WTC11 (cell line): ENCODE measurements at regions not wholly inside any gene's neighbourhood (a gene's known extent, or its start where the extent isn't known, plus 50 kb on each side); places are given as distances from the start of the nearest gene placed in this dataset.
A peak's percentile ranks its signal among the peaks of the same experiment; 100 is the strongest.

Source experiments
- ATAC-seq: fragments of 200-7000 bp; cut with Tn5 transposase; 2 replicates; pipeline ENCODE4 v1.10.0; 2021; ENCODE audit warnings: mild to moderate bottlenecking, moderate library complexity
- CTCF ChIA-PET: fragments of 300-600 bp; sonication (Branson Sonifier 250); formaldehyde crosslinking; loops from one replicate; lab custom pipeline; 2021; ENCODE audit warnings: antibody characterized with exemption; lab: Charles Lee
- POLR2A ChIA-PET: fragments of 350-600 bp; sonication (Branson Sonifier 250); formaldehyde crosslinking; loops from one replicate; lab custom pipeline; 2021; ENCODE audit warnings: antibody characterized with exemption; lab: Charles Lee
- DNase-seq: peaks from one replicate; pipeline ENCODE4 v3.0.0; 2021; ENCODE audit warnings: low spot score
- H3K27ac Mint-ChIP-seq: 2 replicates; pipeline ENCODE4 v1.8.0; 2021; ENCODE audit warnings: mixed read lengths
- H3K27me3 Mint-ChIP-seq: 2 replicates; pipeline ENCODE4 v1.8.0; 2021; ENCODE audit warnings: low read depth, mild to moderate bottlenecking, moderate library complexity, mixed read lengths
- H3K36me3 Mint-ChIP-seq: 2 replicates; pipeline ENCODE4 v1.8.0; 2021; ENCODE audit warnings: mixed read lengths
- H3K4me1 Mint-ChIP-seq: 2 replicates; pipeline ENCODE4 v1.8.0; 2022; ENCODE audit warnings: mixed read lengths
- H3K4me3 Mint-ChIP-seq: 2 replicates; pipeline ENCODE4 v1.8.0; 2021; ENCODE audit warnings: mild to moderate bottlenecking, moderate library complexity, mixed read lengths
- H3K9me3 Mint-ChIP-seq: 2 replicates; pipeline ENCODE4 v1.8.0; 2021; ENCODE audit warnings: mixed read lengths
- ATF1 ChIP-seq: sonication (generic); formaldehyde crosslinking; IDR thresholded peaks from 2 replicates; pipeline ENCODE4 v1.8.1; 2023; ENCODE audit warnings: mild to moderate bottlenecking, moderate library complexity, missing genetic modification reagents
- FOXJ3 ChIP-seq: sonication (generic); formaldehyde crosslinking; IDR thresholded peaks from 2 replicates; pipeline ENCODE4 v1.9.0; 2021; ENCODE audit warnings: missing genetic modification reagents, mild to moderate bottlenecking, borderline replicate concordance
- FOXK1 ChIP-seq: sonication (generic); formaldehyde crosslinking; IDR thresholded peaks from 2 replicates; pipeline ENCODE4 v1.8.0; 2022; ENCODE audit warnings: mild to moderate bottlenecking, moderate library complexity, missing genetic modification reagents
- GRHL2 ChIP-seq: fragments of 250-450 bp; sonication (Bioruptor Pico); IDR thresholded peaks from 2 replicates; pipeline ENCODE4 v1.8.0; 2022; ENCODE audit warnings: mild to moderate bottlenecking, moderate library complexity; ENCODE audit not compliant: insufficient replicate concordance, severe bottlenecking
- JUN ChIP-seq: sonication (generic); formaldehyde crosslinking; IDR thresholded peaks from 2 replicates; pipeline ENCODE4 v1.8.0; 2023; ENCODE audit warnings: mild to moderate bottlenecking, missing genetic modification reagents
- NFATC4 ChIP-seq: fragments of 250-450 bp; sonication (Bioruptor Pico); IDR thresholded peaks from 2 replicates; pipeline ENCODE4 v1.9.0; 2021; ENCODE audit warnings: mild to moderate bottlenecking
- OVOL2 ChIP-seq: fragments of 250-450 bp; sonication (Bioruptor Pico); IDR thresholded peaks from 2 replicates; pipeline ENCODE4 v1.9.0; 2021; ENCODE audit warnings: mild to moderate bottlenecking, borderline replicate concordance
- RELA ChIP-seq: sonication (generic); formaldehyde crosslinking; IDR thresholded peaks from 2 replicates; pipeline ENCODE4 v1.8.1; 2022; ENCODE audit warnings: missing genetic modification reagents, mild to moderate bottlenecking, borderline replicate concordance
- SP1 ChIP-seq: sonication (generic); formaldehyde crosslinking; conservative IDR thresholded peaks from 2 replicates; pipeline ENCODE4 v1.8.1; 2022; ENCODE audit warnings: missing genetic modification reagents
- TEAD4 ChIP-seq: sonication (generic); formaldehyde crosslinking; IDR thresholded peaks from 2 replicates; pipeline ENCODE4 v1.8.0; 2022; ENCODE audit warnings: mild to moderate bottlenecking, missing genetic modification reagents
- ZBTB21 ChIP-seq: sonication (generic); formaldehyde crosslinking; IDR thresholded peaks from 2 replicates; pipeline ENCODE4 v1.8.1; 2023; ENCODE audit warnings: mild to moderate bottlenecking, missing genetic modification reagents, borderline replicate concordance
- ZNF317 ChIP-seq: sonication (generic); formaldehyde crosslinking; IDR thresholded peaks from 2 replicates; pipeline ENCODE4 v1.8.1; 2023; ENCODE audit warnings: low read depth, mild to moderate bottlenecking, moderate library complexity, missing genetic modification reagents, borderline replicate concordance
- TF ChIP-seq, protein P1 (sequence below): sonication (generic); formaldehyde crosslinking; conservative IDR thresholded peaks from 2 replicates; pipeline ENCODE4 v1.8.1; 2022; ENCODE audit warnings: mild to moderate bottlenecking, missing genetic modification reagents
- TF ChIP-seq, protein P2 (sequence below): sonication (generic); formaldehyde crosslinking; conservative IDR thresholded peaks from 2 replicates; pipeline ENCODE4 v1.8.1; 2023; ENCODE audit warnings: mild to moderate bottlenecking, low read depth, missing genetic modification reagents, moderate library complexity
- TF ChIP-seq, protein P3 (sequence below): sonication (generic); formaldehyde crosslinking; IDR thresholded peaks from 2 replicates; pipeline ENCODE4 v1.8.1; 2023; ENCODE audit warnings: mild to moderate bottlenecking, missing genetic modification reagents
- TF ChIP-seq, protein P4 (sequence below): sonication (generic); formaldehyde crosslinking; IDR thresholded peaks from 2 replicates; pipeline ENCODE4 v1.8.1; 2022; ENCODE audit warnings: low read depth, mild to moderate bottlenecking, moderate library complexity, missing genetic modification reagents, borderline replicate concordance
- TF ChIP-seq, protein P5 (sequence below): sonication (generic); formaldehyde crosslinking; IDR thresholded peaks from 2 replicates; pipeline ENCODE4 v1.8.0; 2023; ENCODE audit warnings: missing genetic modification reagents
- TF ChIP-seq, protein P6 (sequence below): fragments of 250-450 bp; sonication (Bioruptor Pico); IDR thresholded peaks from 2 replicates; pipeline ENCODE4 v1.8.0; 2021; ENCODE audit warnings: mild to moderate bottlenecking
- TF ChIP-seq, protein P7 (sequence below): sonication (generic); formaldehyde crosslinking; IDR thresholded peaks from 2 replicates; pipeline ENCODE4 v1.8.0; 2022; ENCODE audit warnings: mild to moderate bottlenecking, missing genetic modification reagents

DNA sequence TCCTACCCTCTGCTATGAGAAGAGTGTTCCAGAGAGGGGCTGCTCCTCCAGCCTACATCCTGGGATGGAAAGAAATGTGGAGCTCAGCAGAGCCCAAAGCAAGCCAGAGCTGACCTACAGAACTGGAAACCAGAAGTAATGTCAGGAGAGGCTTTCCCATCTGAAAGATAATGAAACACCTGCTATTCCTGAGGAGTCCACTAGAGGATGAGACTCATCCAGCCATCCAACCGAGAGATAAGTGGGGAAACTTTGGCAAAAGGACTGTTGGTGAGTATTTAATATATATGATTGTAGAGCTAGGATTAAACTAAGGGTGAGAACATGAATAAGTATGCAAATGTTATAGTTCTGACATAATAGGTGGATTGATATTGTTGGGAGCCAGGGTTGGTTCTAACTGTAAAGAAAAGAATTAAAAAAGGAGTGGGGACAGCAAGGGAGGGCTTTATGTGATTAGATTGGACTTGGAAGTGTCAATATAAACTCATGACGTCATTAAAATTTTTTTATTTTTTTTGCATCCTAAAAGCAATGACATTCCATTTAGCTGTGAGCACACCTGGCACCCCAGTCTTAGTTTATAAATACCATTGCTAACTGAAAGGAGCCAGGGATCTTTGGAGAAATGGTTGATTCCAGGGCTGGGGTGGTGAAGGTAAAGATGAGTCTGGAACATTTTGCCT, 312.8 kb upstream of the NFE2L3 start:
- H3K27ac Mint-ChIP-seq: no peak overlapping the region
- CTCF ChIA-PET: interaction anchor here (0.7 to 1.8 kb wide), 17 partner anchors 8 to 264 kb away, joined by 3 to 20 read pairs (median 3); no protein-coding TSS in a partner anchor
- H3K36me3 Mint-ChIP-seq: no peaks in the 10 kb centered on the region
- TF ChIP-seq, protein P1, sequence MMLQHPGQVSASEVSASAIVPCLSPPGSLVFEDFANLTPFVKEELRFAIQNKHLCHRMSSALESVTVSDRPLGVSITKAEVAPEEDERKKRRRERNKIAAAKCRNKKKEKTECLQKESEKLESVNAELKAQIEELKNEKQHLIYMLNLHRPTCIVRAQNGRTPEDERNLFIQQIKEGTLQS: no peak
- TF ChIP-seq RELA (no peak), TEAD4 (CRISPR knock-in tag) (no peak), ATF1 (CRISPR knock-in tag) (no peak), ZNF317 (CRISPR knock-in tag) (no peak), FOXJ3 (CRISPR knock-in tag) (no peak), FOXK1 (CRISPR knock-in tag) (no peak), ZBTB21 (CRISPR knock-in tag) (no peak), NFATC4 (CRISPR knock-in tag) (no peak), JUN (CRISPR knock-in tag) (no peak), OVOL2 (CRISPR knock-in tag) (no peak), GRHL2 (CRISPR knock-in tag) (no peak), SP1 (no peak)
- TF ChIP-seq, protein P2, sequence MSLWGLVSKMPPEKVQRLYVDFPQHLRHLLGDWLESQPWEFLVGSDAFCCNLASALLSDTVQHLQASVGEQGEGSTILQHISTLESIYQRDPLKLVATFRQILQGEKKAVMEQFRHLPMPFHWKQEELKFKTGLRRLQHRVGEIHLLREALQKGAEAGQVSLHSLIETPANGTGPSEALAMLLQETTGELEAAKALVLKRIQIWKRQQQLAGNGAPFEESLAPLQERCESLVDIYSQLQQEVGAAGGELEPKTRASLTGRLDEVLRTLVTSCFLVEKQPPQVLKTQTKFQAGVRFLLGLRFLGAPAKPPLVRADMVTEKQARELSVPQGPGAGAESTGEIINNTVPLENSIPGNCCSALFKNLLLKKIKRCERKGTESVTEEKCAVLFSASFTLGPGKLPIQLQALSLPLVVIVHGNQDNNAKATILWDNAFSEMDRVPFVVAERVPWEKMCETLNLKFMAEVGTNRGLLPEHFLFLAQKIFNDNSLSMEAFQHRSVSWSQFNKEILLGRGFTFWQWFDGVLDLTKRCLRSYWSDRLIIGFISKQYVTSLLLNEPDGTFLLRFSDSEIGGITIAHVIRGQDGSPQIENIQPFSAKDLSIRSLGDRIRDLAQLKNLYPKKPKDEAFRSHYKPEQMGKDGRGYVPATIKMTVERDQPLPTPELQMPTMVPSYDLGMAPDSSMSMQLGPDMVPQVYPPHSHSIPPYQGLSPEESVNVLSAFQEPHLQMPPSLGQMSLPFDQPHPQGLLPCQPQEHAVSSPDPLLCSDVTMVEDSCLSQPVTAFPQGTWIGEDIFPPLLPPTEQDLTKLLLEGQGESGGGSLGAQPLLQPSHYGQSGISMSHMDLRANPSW (CRISPR knock-in tag): no peak
- TF ChIP-seq, protein P3, sequence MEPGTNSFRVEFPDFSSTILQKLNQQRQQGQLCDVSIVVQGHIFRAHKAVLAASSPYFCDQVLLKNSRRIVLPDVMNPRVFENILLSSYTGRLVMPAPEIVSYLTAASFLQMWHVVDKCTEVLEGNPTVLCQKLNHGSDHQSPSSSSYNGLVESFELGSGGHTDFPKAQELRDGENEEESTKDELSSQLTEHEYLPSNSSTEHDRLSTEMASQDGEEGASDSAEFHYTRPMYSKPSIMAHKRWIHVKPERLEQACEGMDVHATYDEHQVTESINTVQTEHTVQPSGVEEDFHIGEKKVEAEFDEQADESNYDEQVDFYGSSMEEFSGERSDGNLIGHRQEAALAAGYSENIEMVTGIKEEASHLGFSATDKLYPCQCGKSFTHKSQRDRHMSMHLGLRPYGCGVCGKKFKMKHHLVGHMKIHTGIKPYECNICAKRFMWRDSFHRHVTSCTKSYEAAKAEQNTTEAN (CRISPR knock-in tag): no peak
- TF ChIP-seq, protein P4, sequence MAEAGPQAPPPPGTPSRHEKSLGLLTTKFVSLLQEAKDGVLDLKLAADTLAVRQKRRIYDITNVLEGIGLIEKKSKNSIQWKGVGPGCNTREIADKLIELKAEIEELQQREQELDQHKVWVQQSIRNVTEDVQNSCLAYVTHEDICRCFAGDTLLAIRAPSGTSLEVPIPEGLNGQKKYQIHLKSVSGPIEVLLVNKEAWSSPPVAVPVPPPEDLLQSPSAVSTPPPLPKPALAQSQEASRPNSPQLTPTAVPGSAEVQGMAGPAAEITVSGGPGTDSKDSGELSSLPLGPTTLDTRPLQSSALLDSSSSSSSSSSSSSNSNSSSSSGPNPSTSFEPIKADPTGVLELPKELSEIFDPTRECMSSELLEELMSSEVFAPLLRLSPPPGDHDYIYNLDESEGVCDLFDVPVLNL (CRISPR knock-in tag): no peak
- TF ChIP-seq, protein P5, sequence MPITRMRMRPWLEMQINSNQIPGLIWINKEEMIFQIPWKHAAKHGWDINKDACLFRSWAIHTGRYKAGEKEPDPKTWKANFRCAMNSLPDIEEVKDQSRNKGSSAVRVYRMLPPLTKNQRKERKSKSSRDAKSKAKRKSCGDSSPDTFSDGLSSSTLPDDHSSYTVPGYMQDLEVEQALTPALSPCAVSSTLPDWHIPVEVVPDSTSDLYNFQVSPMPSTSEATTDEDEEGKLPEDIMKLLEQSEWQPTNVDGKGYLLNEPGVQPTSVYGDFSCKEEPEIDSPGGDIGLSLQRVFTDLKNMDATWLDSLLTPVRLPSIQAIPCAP (CRISPR knock-in tag): no peak
- TF ChIP-seq, protein P6, sequence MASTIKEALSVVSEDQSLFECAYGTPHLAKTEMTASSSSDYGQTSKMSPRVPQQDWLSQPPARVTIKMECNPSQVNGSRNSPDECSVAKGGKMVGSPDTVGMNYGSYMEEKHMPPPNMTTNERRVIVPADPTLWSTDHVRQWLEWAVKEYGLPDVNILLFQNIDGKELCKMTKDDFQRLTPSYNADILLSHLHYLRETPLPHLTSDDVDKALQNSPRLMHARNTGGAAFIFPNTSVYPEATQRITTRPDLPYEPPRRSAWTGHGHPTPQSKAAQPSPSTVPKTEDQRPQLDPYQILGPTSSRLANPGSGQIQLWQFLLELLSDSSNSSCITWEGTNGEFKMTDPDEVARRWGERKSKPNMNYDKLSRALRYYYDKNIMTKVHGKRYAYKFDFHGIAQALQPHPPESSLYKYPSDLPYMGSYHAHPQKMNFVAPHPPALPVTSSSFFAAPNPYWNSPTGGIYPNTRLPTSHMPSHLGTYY (CRISPR knock-in tag): no peak
- TF ChIP-seq, protein P7, sequence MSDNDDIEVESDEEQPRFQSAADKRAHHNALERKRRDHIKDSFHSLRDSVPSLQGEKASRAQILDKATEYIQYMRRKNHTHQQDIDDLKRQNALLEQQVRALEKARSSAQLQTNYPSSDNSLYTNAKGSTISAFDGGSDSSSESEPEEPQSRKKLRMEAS: no peak
- H3K9me3 Mint-ChIP-seq: peaks cover 6% of the 10 kb centered on the region; the same call in 1 of the 2 replicates
- ATAC-seq: peak; percentile 86
- H3K4me3 Mint-ChIP-seq: no peak overlapping the region
- peaks cover 14% of the 10 kb centered on the region for H3K4me1 Mint-ChIP-seq
- DNase-seq: no peak
- H3K27me3 Mint-ChIP-seq: no peaks in the 10 kb centered on the region
- POLR2A ChIA-PET: no interaction called here
